HEK293 (cell line): ENCODE measurements at regions not wholly inside any gene's neighbourhood (a gene's known extent, or its start where the extent isn't known, plus 50 kb on each side); places are given as distances from the start of the nearest gene placed in this dataset.

Experiments
- CTCF ChIA-PET: fragments of 350-600 bp; formaldehyde crosslinking; extraction: SDS; loops from one replicate; lab custom pipeline; 2021; ENCODE audit warnings: antibody characterized with exemption; lab: Yijun Ruan, JAX
- POLR2A ChIA-PET: fragments of 300-600 bp; formaldehyde crosslinking; extraction: SDS; loops from one replicate; lab custom pipeline; 2020; ENCODE audit warnings: antibody characterized with exemption, inconsistent platforms; lab: Yijun Ruan, JAX
- H3K27ac ChIP-seq: fragments of 200-500 bp; sonication (Bioruptor generic); 2 replicates; pipeline ENCODE4 v1.5.1; 2014; ENCODE audit warnings: low read depth, low read length, control low read depth, inconsistent platforms; ENCODE audit errors: extremely low read depth
- H3K36me3 ChIP-seq, 2 experiments: fragments of 200-500 bp in 1 of 2; sonication (Bioruptor generic) in 1 of 2; 1 replicate in 1 of 2; 2 replicates in 1 of 2; pipeline ENCODE4 v1.5.1; 2014 to 2017; ENCODE audit warnings: inconsistent platforms in 2 of 2, low read length in 2 of 2; ENCODE audit not compliant: control insufficient read depth in 2 of 2, insufficient read depth in 1 of 2
- H3K4me1 ChIP-seq: fragments of 200-500 bp; sonication (Bioruptor generic); 2 replicates; pipeline ENCODE4 v1.5.1; 2014; ENCODE audit warnings: mild to moderate bottlenecking, low read length, inconsistent platforms; ENCODE audit not compliant: control insufficient read depth, insufficient read depth
- H3K4me3 ChIP-seq: 2 replicates; pipeline ENCODE4 v1.5.1; 2011; ENCODE audit warnings: low read depth, mild to moderate bottlenecking, control low read depth, low read length, moderate library complexity
- H3K9me3 ChIP-seq: fragments of 200-500 bp; sonication (Bioruptor generic); 2 replicates; pipeline ENCODE4 v1.5.1; 2014; ENCODE audit warnings: low read depth, low read length, inconsistent platforms; ENCODE audit not compliant: control insufficient read depth, insufficient read depth
- EGR2 ChIP-seq: fragments of 450-650 bp; formaldehyde crosslinking; IDR thresholded peaks from 2 replicates; pipeline ENCODE4 v1.5.1; 2016; ENCODE audit warnings: low read depth, missing biosample characterization, missing genetic modification characterization
- FEZF1 ChIP-seq: fragments of 450-650 bp; formaldehyde crosslinking; IDR thresholded peaks from 2 replicates; pipeline ENCODE4 v1.5.1; 2016; ENCODE audit warnings: missing biosample characterization, missing genetic modification characterization
- GLIS1 ChIP-seq: fragments of 450-650 bp; formaldehyde crosslinking; IDR thresholded peaks from 2 replicates; pipeline ENCODE4 v1.5.1; 2016; ENCODE audit warnings: missing biosample characterization, missing genetic modification characterization
- KLF16 ChIP-seq: fragments of 450-650 bp; formaldehyde crosslinking; IDR thresholded peaks from 2 replicates; pipeline ENCODE4 v1.5.1; 2017; ENCODE audit warnings: missing biosample characterization, missing genetic modification characterization
- REPIN1 ChIP-seq: fragments of 450-650 bp; formaldehyde crosslinking; IDR thresholded peaks from 2 replicates; pipeline ENCODE4 v1.5.1; 2017; ENCODE audit warnings: missing biosample characterization, missing genetic modification characterization, low read depth
- ZBTB1 ChIP-seq: fragments of 450-650 bp; formaldehyde crosslinking; IDR thresholded peaks from 2 replicates; pipeline ENCODE4 v1.5.1; 2016; ENCODE audit warnings: missing biosample characterization, missing genetic modification characterization
- ZFP37 ChIP-seq: fragments of 450-650 bp; formaldehyde crosslinking; IDR thresholded peaks from 2 replicates; pipeline ENCODE4 v1.5.1; 2016; ENCODE audit warnings: missing biosample characterization, missing genetic modification characterization
- ZNF10 ChIP-seq: fragments of 450-650 bp; formaldehyde crosslinking; IDR thresholded peaks from 2 replicates; pipeline ENCODE4 v1.5.1; 2017; ENCODE audit warnings: missing biosample characterization, missing genetic modification characterization
- ZNF138 ChIP-seq: fragments of 450-650 bp; formaldehyde crosslinking; IDR thresholded peaks from 2 replicates; pipeline ENCODE4 v1.5.1; 2016; ENCODE audit warnings: missing biosample characterization, missing genetic modification characterization, borderline replicate concordance
- ZNF146 ChIP-seq: fragments of 450-650 bp; formaldehyde crosslinking; IDR thresholded peaks from 2 replicates; pipeline ENCODE4 v1.5.1; 2016; ENCODE audit warnings: missing biosample characterization, missing genetic modification characterization
- ZNF157 ChIP-seq: fragments of 450-650 bp; formaldehyde crosslinking; IDR thresholded peaks from 2 replicates; pipeline ENCODE4 v1.5.1; 2016; ENCODE audit warnings: missing biosample characterization, missing genetic modification characterization
- ZNF214 ChIP-seq: fragments of 450-650 bp; formaldehyde crosslinking; IDR thresholded peaks from 2 replicates; pipeline ENCODE4 v1.5.1; 2017; ENCODE audit warnings: missing biosample characterization, mild to moderate bottlenecking, missing genetic modification characterization, borderline replicate concordance
- ZNF335 ChIP-seq: fragments of 450-650 bp; formaldehyde crosslinking; conservative IDR thresholded peaks from 2 replicates; pipeline ENCODE4 v1.5.1; 2016; ENCODE audit warnings: missing biosample characterization, missing genetic modification characterization
- ZNF366 ChIP-seq: fragments of 450-650 bp; formaldehyde crosslinking; conservative IDR thresholded peaks from 2 replicates; pipeline ENCODE4 v1.5.1; 2016; ENCODE audit warnings: missing biosample characterization, missing genetic modification characterization
- ZNF404 ChIP-seq: fragments of 450-650 bp; formaldehyde crosslinking; IDR thresholded peaks from 2 replicates; pipeline ENCODE4 v1.5.1; 2017; ENCODE audit warnings: missing biosample characterization, missing genetic modification characterization
- ZNF473 ChIP-seq: fragments of 450-650 bp; formaldehyde crosslinking; IDR thresholded peaks from 2 replicates; pipeline ENCODE4 v1.5.1; 2017; ENCODE audit warnings: missing biosample characterization, missing genetic modification characterization
- ZNF560 ChIP-seq: fragments of 450-650 bp; formaldehyde crosslinking; IDR thresholded peaks from 2 replicates; pipeline ENCODE4 v1.5.1; 2017; ENCODE audit warnings: missing biosample characterization, missing genetic modification characterization, borderline replicate concordance
- ZNF707 ChIP-seq: fragments of 450-650 bp; formaldehyde crosslinking; IDR thresholded peaks from 2 replicates; pipeline ENCODE4 v1.5.1; 2016; ENCODE audit warnings: missing biosample characterization, missing genetic modification characterization
- ZNF76 ChIP-seq: fragments of 450-650 bp; formaldehyde crosslinking; IDR thresholded peaks from 2 replicates; pipeline ENCODE4; 2016; ENCODE audit warnings: low read depth, missing biosample characterization, missing genetic modification characterization, borderline replicate concordance
- ZSCAN23 ChIP-seq: fragments of 450-650 bp; formaldehyde crosslinking; IDR thresholded peaks from 2 replicates; pipeline ENCODE4 v1.5.1; 2016; ENCODE audit warnings: missing biosample characterization, missing genetic modification characterization
- TF ChIP-seq, protein P1 (sequence below): fragments of 450-650 bp; formaldehyde crosslinking; IDR thresholded peaks from 2 replicates; pipeline ENCODE4 v1.5.1; 2016; ENCODE audit warnings: missing biosample characterization, missing genetic modification characterization

DNA sequence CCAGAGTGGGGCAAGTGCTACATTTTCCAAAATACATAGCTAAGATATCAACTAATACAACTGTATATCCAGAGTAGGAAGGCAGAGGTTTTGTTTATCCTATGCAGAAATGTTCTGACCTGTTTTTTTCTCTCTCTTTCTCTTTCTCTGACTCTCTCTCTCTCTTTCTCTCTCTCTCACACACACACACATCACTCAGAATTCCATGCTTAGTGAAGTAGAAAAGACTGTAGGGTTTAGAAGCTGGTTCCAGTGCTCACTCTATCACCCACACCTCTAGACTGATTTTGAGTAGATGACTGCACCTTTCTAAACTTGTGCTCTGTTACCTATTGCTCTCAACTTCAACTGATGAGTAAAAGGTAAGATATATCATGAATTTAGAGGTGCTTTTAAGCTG lies 356.7 kb downstream of the LRIG3 start:
- H3K4me3 ChIP-seq: no peak overlapping the region
- H3K36me3 ChIP-seq: no peaks in the 10 kb centered on the region
- no peaks in the 10 kb centered on the region for H3K4me1 ChIP-seq
- ChIA-PET CTCF (no interaction called here), POLR2A (no interaction called here)
- H3K9me3 ChIP-seq: no peaks in the 10 kb centered on the region
- no peak overlapping the region for H3K27ac ChIP-seq
- TF ChIP-seq ZSCAN23 (no peak), ZNF404 (tag by site-specific recombination) (no peak), ZNF10 (0 out of 2 replicates have a peak, but pooled peaks have one; percentile 29)

DNA sequence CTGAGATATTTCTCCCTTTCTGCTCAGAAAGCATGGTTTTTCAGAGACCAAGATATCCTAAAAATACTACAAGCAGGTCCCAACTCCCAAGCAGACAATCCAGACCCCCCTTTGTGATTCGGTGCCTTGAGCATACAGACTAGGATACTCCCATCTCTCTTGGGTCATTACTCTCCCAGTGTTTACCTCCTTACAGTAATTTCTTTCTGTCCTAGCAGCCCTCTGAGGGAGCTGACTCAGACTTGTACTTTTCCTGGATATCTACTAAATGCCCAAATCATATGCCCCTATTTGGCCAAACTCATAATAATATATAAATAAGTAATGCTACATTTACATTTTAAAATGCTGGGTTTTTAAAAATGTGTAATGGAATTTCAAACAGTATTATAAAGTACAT lies 355.6 kb downstream of the LRIG3 start:
- Histone ChIP-seq H3K4me3 (no peak overlapping the region), H3K9me3 (no peaks in the 10 kb centered on the region), H3K4me1 (no peaks in the 10 kb centered on the region), H3K36me3 (no peaks in the 10 kb centered on the region), H3K27ac (no peak overlapping the region)
- CTCF ChIA-PET: no interaction called here
- POLR2A ChIA-PET: no interaction called here
- TF ChIP-seq EGR2 (tag by site-specific recombination): no peak
- TF ChIP-seq FEZF1 (tag by site-specific recombination): no peak
- no peak for TF ChIP-seq ZNF707
- no peak for TF ChIP-seq REPIN1
- TF ChIP-seq ZNF138 (tag by site-specific recombination): no peak
- TF ChIP-seq ZNF560 (tag by site-specific recombination): no peak

DNA sequence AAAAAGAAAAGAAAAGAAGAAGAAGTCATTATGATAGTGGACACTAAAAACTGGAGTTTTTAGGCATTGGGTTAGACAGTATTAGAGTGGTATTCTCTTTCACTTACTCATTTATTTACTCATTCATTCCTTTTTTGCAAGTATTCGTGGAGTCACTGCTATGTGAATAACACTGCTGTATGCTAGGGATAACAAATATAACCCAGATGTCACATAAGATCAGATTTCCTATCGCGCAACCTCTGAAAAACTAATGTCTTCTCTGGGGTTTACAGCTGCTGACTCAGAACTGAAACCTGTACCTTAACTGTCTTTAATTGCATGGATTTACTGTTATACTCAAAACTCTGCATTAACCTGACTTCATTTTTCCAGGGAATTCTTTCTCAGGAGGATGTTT lies 353.7 kb downstream of the LRIG3 start:
- no peak overlapping the region for H3K27ac ChIP-seq
- TF ChIP-seq ZNF335 (no peak), ZFP37 (tag by site-specific recombination) (no peak), ZBTB1 (no peak), KLF16 (tag by site-specific recombination) (no peak), ZNF366 (tag by site-specific recombination) (no peak), ZNF76 (tag by site-specific recombination) (no peak), GLIS1 (tag by site-specific recombination) (no peak), ZNF146 (tag by site-specific recombination) (no peak), ZNF157 (tag by site-specific recombination) (no peak), ZNF214 (tag by site-specific recombination) (no peak), FEZF1 (tag by site-specific recombination) (no peak), ZNF473 (no peak)
- TF ChIP-seq, protein P1, sequence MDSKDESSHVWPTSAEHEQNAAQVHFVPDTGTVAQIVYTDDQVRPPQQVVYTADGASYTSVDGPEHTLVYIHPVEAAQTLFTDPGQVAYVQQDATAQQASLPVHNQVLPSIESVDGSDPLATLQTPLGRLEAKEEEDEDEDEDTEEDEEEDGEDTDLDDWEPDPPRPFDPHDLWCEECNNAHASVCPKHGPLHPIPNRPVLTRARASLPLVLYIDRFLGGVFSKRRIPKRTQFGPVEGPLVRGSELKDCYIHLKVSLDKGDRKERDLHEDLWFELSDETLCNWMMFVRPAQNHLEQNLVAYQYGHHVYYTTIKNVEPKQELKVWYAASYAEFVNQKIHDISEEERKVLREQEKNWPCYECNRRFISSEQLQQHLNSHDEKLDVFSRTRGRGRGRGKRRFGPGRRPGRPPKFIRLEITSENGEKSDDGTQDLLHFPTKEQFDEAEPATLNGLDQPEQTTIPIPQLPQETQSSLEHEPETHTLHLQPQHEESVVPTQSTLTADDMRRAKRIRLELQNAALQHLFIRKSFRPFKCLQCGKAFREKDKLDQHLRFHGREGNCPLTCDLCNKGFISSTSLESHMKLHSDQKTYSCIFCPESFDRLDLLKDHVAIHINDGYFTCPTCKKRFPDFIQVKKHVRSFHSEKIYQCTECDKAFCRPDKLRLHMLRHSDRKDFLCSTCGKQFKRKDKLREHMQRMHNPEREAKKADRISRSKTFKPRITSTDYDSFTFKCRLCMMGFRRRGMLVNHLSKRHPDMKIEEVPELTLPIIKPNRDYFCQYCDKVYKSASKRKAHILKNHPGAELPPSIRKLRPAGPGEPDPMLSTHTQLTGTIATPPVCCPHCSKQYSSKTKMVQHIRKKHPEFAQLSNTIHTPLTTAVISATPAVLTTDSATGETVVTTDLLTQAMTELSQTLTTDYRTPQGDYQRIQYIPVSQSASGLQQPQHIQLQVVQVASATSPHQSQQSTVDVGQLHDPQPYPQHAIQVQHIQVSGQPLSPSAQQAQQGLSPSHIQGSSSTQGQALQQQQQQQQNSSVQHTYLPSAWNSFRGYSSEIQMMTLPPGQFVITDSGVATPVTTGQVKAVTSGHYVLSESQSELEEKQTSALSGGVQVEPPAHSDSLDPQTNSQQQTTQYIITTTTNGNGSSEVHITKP (tag by site-specific recombination): no peak
- TF ChIP-seq, all 188 proteins: peak for 0
- CTCF ChIA-PET: no interaction called here
- Histone ChIP-seq H3K36me3 (no peaks in the 10 kb centered on the region), H3K4me3 (no peak overlapping the region), H3K9me3 (no peaks in the 10 kb centered on the region), H3K4me1 (no peaks in the 10 kb centered on the region)
- POLR2A ChIA-PET: no interaction called here
